NCI-H1694 (cell line): ENCODE measurements at regions not wholly inside any gene's neighbourhood (a gene's known extent, or its start where the extent isn't known, plus 50 kb on each side); places are given as distances from the start of the nearest gene placed in this dataset.

Experiments
- DNase-seq: peaks from one replicate; lab custom pipeline; 2025; lab: John Stamatoyannopoulos, UW

- no peak for DNase-seq
These were observed 209.4 kb upstream of the LRFN2 start for GRCh38 chr6:40796260-40797221.

DNA sequence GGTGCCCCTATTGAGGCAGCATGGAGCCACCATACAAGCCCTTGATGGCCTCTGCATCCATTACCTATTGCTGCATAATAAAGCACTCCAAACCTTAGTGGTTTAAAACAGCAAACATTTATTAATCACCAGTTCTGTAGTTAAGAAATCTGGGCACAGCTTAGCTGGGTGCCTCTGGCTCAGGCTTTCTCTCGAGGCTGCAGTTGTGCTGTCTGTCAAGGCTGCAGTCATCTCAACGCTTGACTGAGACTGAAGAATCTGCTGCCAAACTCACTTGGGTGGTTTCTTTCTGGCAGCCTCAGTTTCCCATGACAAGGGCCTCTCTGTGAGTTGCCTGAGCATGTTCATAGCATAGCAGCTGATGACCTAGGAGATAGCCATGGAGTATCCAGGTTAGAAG lies 207.4 kb upstream of the LRFN2 start:
- no peak for DNase-seq

DNA sequence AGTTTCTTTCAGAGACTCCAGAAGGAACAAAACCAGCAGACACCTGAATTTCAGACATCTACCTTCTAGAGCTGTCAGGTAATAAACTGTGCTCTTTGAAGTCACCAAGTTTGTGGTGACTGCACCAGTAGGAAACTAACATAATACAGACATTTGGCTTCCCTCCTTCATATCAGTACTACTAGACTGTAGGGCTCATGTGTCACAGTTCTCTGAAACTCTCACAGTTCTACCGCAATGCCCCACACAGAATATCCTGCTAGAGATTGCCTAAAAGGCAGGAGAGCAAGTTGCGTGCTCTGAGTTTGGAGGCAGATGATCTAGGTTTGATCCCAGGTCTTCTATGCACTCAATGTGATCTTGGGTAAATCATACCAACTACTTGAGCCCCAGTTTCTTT lies 205.0 kb upstream of the LRFN2 start:
- no peak for DNase-seq

DNA sequence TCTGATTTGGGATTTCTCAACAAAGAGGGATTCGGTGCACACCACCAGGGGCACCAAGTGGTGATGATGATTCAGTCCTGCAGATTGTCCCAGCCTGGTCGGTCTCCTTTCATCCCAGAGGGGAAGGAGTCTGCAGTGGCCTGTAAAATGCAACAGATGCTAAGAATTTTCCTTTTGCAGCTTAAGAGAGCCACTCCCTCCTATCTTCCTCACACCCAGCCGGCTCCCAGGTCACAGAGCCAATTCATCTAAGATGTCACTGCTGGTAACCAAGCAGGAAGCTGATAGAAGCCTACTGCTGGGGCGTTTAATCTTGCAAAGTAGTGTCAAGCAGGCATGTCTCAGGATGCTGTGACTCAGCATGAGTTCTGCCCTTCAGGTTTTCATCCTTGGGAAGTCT lies 203.8 kb upstream of the LRFN2 start:
- DNase-seq, result no peak

- DNase-seq, result no peak
These were observed 201.8 kb upstream of the LRFN2 start for GRCh38 chr6:40788661-40789655.

DNA sequence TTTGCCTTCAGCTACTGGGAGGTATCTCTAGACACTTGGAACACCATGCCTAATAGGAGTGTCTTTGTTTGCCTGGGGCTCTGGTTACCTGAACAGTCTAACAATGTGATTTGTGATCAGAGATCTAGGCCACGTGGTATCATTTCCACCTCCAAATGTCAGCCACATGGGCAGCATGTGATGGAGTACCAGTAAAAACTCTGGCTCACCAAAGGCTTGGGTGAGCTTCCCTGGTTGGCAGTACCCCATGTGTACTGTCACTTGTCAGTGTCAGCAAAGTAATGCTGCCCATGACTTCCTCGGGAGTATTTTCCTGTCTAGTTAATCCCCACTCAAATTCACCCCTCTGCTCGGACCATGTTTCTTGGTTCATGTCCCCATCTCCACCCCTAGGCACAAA lies 195.2 kb upstream of the LRFN2 start:
- no peak for DNase-seq

GRCh38 chr6:40780637-40781036 lies 193.5 kb upstream of the LRFN2 start:
- DNase-seq, result no peak

- DNase-seq, result no peak
These were observed 192.2 kb upstream of the LRFN2 start for GRCh38 chr6:40779409-40779808.

GRCh38 chr6:40778918-40779317 lies 191.8 kb upstream of the LRFN2 start:
- DNase-seq, result no peak

DNA sequence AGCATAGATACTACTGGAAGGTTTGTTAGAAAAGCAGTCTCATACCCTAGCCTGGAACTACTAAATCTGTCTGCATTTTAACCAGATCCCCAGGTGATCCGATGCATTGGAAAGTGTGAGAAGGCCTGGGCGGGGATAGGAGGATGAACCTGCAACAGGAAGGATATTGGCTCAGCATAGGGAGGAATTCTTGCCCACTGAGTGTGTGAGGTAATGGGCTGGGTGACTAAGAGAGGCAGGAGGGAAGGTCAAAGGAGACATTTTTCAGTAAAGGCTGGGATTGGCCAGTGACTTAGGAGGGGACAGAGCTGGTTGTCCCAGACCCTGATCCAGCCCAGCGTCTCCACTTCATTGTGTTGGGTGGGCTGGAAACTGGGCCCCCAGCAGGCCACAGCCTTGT lies 191.0 kb upstream of the LRFN2 start:
- no peak for DNase-seq

- DNase-seq, result no peak
These were observed 187.8 kb upstream of the LRFN2 start for GRCh38 chr6:40774932-40775331.

DNA sequence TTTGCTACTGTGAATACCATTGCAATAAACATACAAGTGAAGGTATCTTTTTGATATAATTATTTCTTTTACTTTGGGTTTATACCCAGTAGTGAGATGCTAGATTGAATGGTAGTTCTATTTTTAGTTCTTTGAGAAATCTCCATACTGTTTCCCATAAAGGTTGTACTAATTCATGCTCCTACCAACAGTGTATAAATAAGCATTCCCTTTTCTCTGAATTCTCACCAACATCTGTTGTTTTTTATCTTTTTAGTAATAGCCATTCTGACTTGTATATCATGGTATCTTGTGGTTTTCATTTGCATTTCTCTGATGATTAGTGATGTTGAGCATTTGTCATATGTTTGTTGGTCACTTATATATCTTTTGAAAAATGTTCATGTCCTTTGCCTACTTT lies 183.6 kb upstream of the LRFN2 start:
- DNase-seq, result no peak

GRCh38 chr6:40764726-40765125 lies 177.6 kb upstream of the LRFN2 start:
- DNase-seq, result peak; percentile 23

- DNase-seq, result no peak
These were observed 175.8 kb upstream of the LRFN2 start for GRCh38 chr6:40762981-40763380.

DNA sequence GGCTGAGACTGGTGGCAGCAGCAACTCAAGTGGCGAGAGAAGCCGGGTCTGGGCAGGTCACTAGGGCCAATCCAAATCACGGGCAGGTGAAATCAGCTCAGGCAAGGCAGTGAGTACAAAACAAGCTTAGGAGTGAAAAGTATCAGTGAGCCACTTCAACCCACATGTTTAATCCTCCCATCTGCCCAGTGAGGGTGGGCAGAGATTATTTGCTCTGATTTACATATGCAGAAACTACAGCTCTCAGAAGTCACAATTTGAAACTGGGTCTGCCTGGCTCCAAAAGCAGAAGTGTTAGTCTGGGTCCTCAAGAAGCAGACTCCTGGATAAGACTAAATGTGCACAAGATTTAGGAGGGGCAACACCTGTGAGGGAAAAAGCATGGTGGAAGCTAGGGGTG lies 173.7 kb upstream of the LRFN2 start:
- no peak for DNase-seq

DNA sequence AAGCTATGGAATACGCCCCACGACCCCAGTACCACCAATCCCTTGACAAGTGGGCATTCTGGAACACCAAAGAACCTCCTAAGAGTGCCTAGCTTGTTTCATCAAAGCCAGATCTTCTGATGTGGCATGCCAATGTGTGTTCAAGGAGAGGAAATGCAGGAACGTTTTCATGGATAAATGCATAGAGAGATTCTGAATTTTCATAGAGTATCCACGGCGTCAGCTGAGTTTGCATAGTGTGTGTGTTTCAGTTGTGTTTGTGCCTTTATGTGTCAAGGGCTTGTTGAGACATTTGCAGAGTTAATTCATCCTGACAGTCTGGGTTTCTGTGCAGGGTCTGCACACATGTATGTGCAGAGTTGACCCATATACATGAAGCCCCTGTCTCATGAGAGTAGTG lies 172.7 kb upstream of the LRFN2 start:
- DNase-seq, result no peak

DNA sequence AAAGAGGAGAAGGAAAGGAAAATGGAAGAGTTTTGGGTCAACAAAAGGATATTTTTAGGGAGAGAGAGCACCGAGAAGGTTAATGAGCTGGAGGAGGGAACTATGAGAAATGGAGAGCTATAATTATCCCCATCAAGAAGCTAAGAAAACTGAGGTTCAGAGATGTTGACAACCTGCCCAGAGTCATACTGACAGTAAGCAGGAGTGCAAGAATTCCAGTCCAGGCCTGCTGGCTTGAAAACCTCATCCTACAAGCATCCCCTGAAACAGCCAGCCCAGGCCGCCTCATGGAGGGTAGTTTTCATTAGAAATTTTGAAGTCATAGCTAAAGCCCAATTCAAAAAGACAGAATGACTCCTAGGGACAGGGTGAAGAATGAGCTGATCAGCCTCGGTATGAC lies 172.1 kb upstream of the LRFN2 start:
- no peak for DNase-seq

GRCh38 chr6:40755749-40756452 lies 168.7 kb upstream of the LRFN2 start:
- no peak for DNase-seq

DNA sequence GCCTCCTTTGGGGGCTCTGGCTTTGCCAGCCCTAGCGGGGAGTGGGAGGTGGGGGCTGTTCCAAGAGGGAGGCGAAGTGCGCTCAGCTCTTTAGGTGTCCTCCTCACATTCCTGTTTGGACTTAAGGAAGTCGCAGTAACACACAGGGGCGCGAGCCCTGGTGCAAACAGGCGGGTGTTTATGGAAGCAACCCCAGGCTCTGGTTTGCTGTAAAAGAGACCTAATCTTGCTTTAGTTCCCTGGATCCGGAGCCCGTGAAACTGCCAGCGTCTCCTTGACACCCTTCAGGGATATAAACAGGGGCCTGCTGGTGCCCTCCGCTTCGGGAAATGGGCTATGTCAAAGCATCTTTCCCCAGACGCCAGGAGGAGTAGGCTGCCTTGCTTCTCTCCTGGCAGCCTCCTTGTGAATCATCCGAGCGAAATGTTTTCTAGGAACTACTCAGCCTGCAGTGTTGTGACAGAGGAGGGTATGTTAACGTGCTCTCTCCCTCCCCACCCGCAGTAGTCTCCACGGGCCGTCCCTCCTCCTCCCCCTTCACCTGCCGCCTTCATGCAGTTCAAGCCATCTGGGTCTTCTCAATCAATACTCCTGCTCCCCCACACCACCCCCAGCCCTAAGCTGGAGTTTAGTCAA lies 168.0 kb upstream of the LRFN2 start:
- DNase-seq, result no peak

- no peak for DNase-seq
These were observed 167.4 kb upstream of the LRFN2 start for GRCh38 chr6:40754461-40755045.
